ENCODE measurements at regions not wholly inside any gene's neighbourhood (a gene's known extent, or its start where the extent isn't known, plus 50 kb on each side); places are given as distances from the start of the nearest gene placed in this dataset.

- DNase-seq: no peak
Observed at GRCh38 chr4:13851085-13851940, 223.8 kb upstream of the BOD1L1 start.

GRCh38 chr4:13852411-13852810 is 224.9 kb upstream of the BOD1L1 start:
- no peak for DNase-seq

- no peak for DNase-seq
Observed at GRCh38 chr4:13856387-13856786, 228.9 kb upstream of the BOD1L1 start.

- DNase-seq: no peak
Observed at GRCh38 chr4:13857397-13857796, 229.9 kb upstream of the BOD1L1 start.

- no peak for DNase-seq
Observed at GRCh38 chr4:13857800-13858199, 230.3 kb upstream of the BOD1L1 start.

- no peak for DNase-seq
Observed at GRCh38 chr4:13859423-13859822, 231.9 kb upstream of the BOD1L1 start.

GRCh38 chr4:13860126-13860525 is 232.6 kb upstream of the BOD1L1 start:
- DNase-seq: no peak

GRCh38 chr4:13865871-13866669 is 238.5 kb upstream of the BOD1L1 start:
- no peak for DNase-seq

GRCh38 chr4:13866881-13867280 is 239.4 kb upstream of the BOD1L1 start:
- no peak for DNase-seq

- DNase-seq: no peak
Observed at GRCh38 chr4:13872155-13872554, 244.6 kb upstream of the BOD1L1 start.

GRCh38 chr4:13872955-13873354 is 245.4 kb upstream of the BOD1L1 start:
- no peak for DNase-seq

GRCh38 chr4:13875181-13875580 is 247.7 kb upstream of the BOD1L1 start:
- no peak for DNase-seq

GRCh38 chr4:13876131-13876530 is 248.6 kb upstream of the BOD1L1 start:
- no peak for DNase-seq

- DNase-seq: no peak
Observed at GRCh38 chr4:13876940-13877339, 249.4 kb upstream of the BOD1L1 start.

- DNase-seq: no peak
Observed at GRCh38 chr4:13877626-13878025, 250.1 kb upstream of the BOD1L1 start.

GRCh38 chr4:13881892-13882291 is 254.4 kb upstream of the BOD1L1 start:
- DNase-seq: no peak

GRCh38 chr4:13887010-13887409 is 259.5 kb upstream of the BOD1L1 start:
- DNase-seq: no peak

- DNase-seq: no peak
Observed at GRCh38 chr4:13888112-13888511, 260.6 kb upstream of the BOD1L1 start.

- DNase-seq: no peak
Observed at GRCh38 chr4:13891544-13891939, 264.0 kb upstream of the BOD1L1 start.

GRCh38 chr4:13892739-13893105 is 265.2 kb upstream of the BOD1L1 start:
- no peak for DNase-seq

- DNase-seq: no peak
Observed at GRCh38 chr4:13893211-13893610, 265.7 kb upstream of the BOD1L1 start.

- no peak for DNase-seq
Observed at GRCh38 chr4:13893987-13894386, 266.5 kb upstream of the BOD1L1 start.

- no peak for DNase-seq
Observed at GRCh38 chr4:13900780-13901179, 273.3 kb upstream of the BOD1L1 start.

- DNase-seq: no peak
Observed at GRCh38 chr4:13902146-13902545, 274.6 kb upstream of the BOD1L1 start.

Data from NCI-H1436 treated with DMSO at 0.1 percent for 48 hours (cell line).